Right lobe of liver (tissue), 6 donors: ENCODE measurements at regions not wholly inside any gene's neighbourhood (a gene's known extent, or its start where the extent isn't known, plus 50 kb on each side); places are given as distances from the start of the nearest gene placed in this dataset.

Experiments
- ATAC-seq, 4 donors: fragments of 200-7000 bp; cut with Tn5 transposase; one replicate each; pipeline ENCODE4 v1.9.1; 2020; ENCODE audit warnings: mild to moderate bottlenecking in 4 of 4, moderate library complexity in 4 of 4
- DNase-seq, 3 donors: peaks; one replicate each; pipeline ENCODE4 v3.0.0-alpha.2; 2020
- H3K27ac ChIP-seq, 3 donors: fragments of 200-600 bp; one replicate each; pipeline ENCODE4 v1.8.0; 2022
- H3K27me3 ChIP-seq, 2 donors: fragments of 200-600 bp; one replicate each; pipeline ENCODE4 v1.8.0; 2022
- H3K36me3 ChIP-seq, 4 donors: fragments of 200-600 bp; sonication (generic) in 1 of 4; one replicate each; pipeline versions ENCODE4 v1.5.1 to v1.8.0; 2017 to 2022; ENCODE audit warnings: control low read depth in 1 of 4
- H3K4me1 ChIP-seq, 4 donors: fragments of 200-600 bp; sonication (generic) in 1 of 4; one replicate each; pipeline versions ENCODE4 v1.5.1 to v1.8.0; 2017 to 2022; ENCODE audit warnings: control low read depth in 1 of 4
- H3K4me3 ChIP-seq, 3 donors: fragments of 200-600 bp; one replicate each; pipeline ENCODE4 v1.8.0; 2022
- H3K9me3 ChIP-seq, 4 donors: fragments of 200-600 bp; sonication (generic) in 1 of 4; one replicate each; pipeline versions ENCODE4 v1.5.1 to v1.8.0; 2017 to 2022; ENCODE audit warnings: control low read depth in 1 of 4
- CTCF ChIP-seq, 4 donors: fragments of 200-600 bp in 3 of 4; fragments of 450-650 bp in 1 of 4; IDR thresholded peaks; one replicate each; pipeline versions ENCODE4 v1.5.1 to v1.8.0; 2016 to 2022; ENCODE audit warnings: antibody characterized with exemption in 4 of 4, mild to moderate bottlenecking in 2 of 4
- POLR2A ChIP-seq: fragments of 450-650 bp; IDR thresholded peaks from one replicate; pipeline ENCODE4 v1.6.1; 2017; ENCODE audit warnings: antibody characterized with exemption, mild to moderate bottlenecking
- WGBS: methylation state at CpG from one replicate; pipeline ENCODE4 v1.1.6; 2018; ENCODE audit warnings: low coverage, low lambda C conversion rate; ENCODE audit not compliant: insufficient coverage; ENCODE audit errors: missing lambda C conversion rate; 5-methylcytosine and 5-hydroxymethylcytosine counted together
- intact Hi-C, 2 donors: fragments of 100-400 bp; cut with DNase I; formaldehyde crosslinking; loops; one replicate each; pipeline versions ENCODE4 v1.11.2 to v1.14.1; 2022
- donor health status: DM: no; HTN: yes; CAD: no.
- donor health status: DM: no; HTN: no; CAD: no.
- donor health status: DM: no; HTN: no; CAD: no.
- donor health status: DM: no; HTN: yes; CAD: no.
- donor health status: DM: no; HTN: yes; CAD: no.

DNA sequence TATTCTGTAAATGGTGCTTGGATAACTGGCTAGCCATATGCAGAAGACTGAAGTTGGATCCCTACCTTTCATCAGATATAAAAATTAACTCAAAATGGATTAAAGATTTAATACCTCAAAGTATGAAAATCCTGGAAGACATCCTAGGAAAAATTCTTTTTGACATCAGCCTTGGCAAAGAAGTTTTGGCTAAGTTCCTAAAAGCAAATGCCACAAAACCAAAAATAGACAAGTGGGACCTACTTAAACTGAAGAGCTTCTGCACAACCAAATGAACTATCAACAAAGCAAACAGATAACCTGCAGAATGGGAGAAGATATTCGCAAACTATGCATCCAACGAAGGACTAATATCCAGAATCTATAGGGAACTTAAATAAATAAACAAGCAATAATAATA, 60.3 kb upstream of the RIPPLY2 start:
- intact Hi-C loops = no loop called here
- TF ChIP-seq POLR2A (no peak), CTCF (IDR thresholded peaks at IDR 0.05) (no peak)
- DNase-seq = no peak
- no peak for ATAC-seq
- Histone ChIP-seq H3K4me1 (no peaks in the 10 kb centered on the region), H3K9me3 (no peaks in the 10 kb centered on the region), H3K27ac (no peak overlapping the region), H3K27me3 (no peaks in the 10 kb centered on the region), H3K36me3 (no peaks in the 10 kb centered on the region), H3K4me3 (no peak overlapping the region)
- WGBS = 60% methylated on average over 2 of the region's 2 CpGs

- Histone ChIP-seq H3K27ac (no peak overlapping the region), H3K4me3 (no peak overlapping the region), H3K4me1 (no peaks in the 10 kb centered on the region), H3K9me3 (no peaks in the 10 kb centered on the region), H3K36me3 (no peaks in the 10 kb centered on the region), H3K27me3 (no peaks in the 10 kb centered on the region)
- WGBS = 46% methylated on average over 3 of the region's 3 CpGs
- intact Hi-C loops = no loop called here
- TF ChIP-seq POLR2A (no peak), CTCF (IDR thresholded peaks at IDR 0.05) (no peak)
- DNase-seq = no peak
- no peak for ATAC-seq
Observed at GRCh38 chr6:83781506-83781905, 71.7 kb upstream of the RIPPLY2 start.

GRCh38 chr6:83770910-83771309, 62.0 kb upstream of the SNAP91 start:
- no peak for ATAC-seq
- H3K4me3 ChIP-seq = no peak overlapping the region
- no peak for DNase-seq
- no peaks in the 10 kb centered on the region for H3K9me3 ChIP-seq
- H3K27ac ChIP-seq = no peak overlapping the region
- no peaks in the 10 kb centered on the region for H3K4me1 ChIP-seq
- no peaks in the 10 kb centered on the region for H3K27me3 ChIP-seq
- no peaks in the 10 kb centered on the region for H3K36me3 ChIP-seq
- intact Hi-C loops = no loop called here
- TF ChIP-seq CTCF (IDR thresholded peaks at IDR 0.05) (no peak), POLR2A (no peak)

GRCh38 chr6:83769413-83769812, 60.5 kb upstream of the SNAP91 start:
- DNase-seq (no peak), ATAC-seq (no peak)
- 33% methylated on average over 1 of the region's 1 CpG for WGBS
- no peaks in the 10 kb centered on the region for H3K36me3 ChIP-seq
- H3K27me3 ChIP-seq = no peaks in the 10 kb centered on the region
- no peak for TF ChIP-seq POLR2A
- TF ChIP-seq CTCF (IDR thresholded peaks at IDR 0.05) = no peak
- intact Hi-C loops = no loop called here
- no peak overlapping the region for H3K27ac ChIP-seq
- H3K4me3 ChIP-seq = no peak overlapping the region
- H3K9me3 ChIP-seq = no peaks in the 10 kb centered on the region
- H3K4me1 ChIP-seq = no peaks in the 10 kb centered on the region

DNA sequence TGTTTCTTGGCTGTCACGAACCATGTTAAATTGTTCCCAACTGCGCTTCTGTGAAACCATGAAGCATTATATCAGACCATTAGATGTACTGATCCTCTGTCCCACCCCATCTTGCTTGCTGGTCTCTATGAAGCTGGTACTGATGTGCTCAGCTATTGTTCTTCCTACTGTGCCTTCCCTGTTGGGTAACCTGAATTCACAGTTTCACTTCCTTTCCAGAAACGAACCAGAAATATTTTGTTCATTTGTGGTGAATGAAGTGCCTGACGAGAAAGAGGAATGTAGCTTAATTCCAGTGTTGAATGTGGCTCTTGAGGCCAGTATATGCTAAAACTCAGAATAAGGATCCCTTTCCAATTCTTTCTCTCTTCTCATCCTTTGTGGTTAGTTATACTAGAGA, 58.1 kb upstream of the SNAP91 start:
- intact Hi-C loops = no loop called here
- TF ChIP-seq CTCF (IDR thresholded peaks at IDR 0.05) = no peak
- no peak for TF ChIP-seq POLR2A
- H3K4me3 ChIP-seq = no peak overlapping the region
- WGBS = 57% methylated on average over 4 of the region's 4 CpGs
- no peak overlapping the region for H3K27ac ChIP-seq
- no peaks in the 10 kb centered on the region for H3K36me3 ChIP-seq
- no peaks in the 10 kb centered on the region for H3K9me3 ChIP-seq
- DNase-seq (no peak), ATAC-seq (peak in 1 of 4 donors; percentile 47)
- no peaks in the 10 kb centered on the region for H3K4me1 ChIP-seq
- H3K27me3 ChIP-seq = no peaks in the 10 kb centered on the region
